HG03432 (cell line): ENCODE measurements at regions not wholly inside any gene's neighbourhood (a gene's known extent, or its start where the extent isn't known, plus 50 kb on each side); places are given as distances from the start of the nearest gene placed in this dataset.
"Not testable (repeated sequence)": the region's sequence is repeated elsewhere in the genome, so short reads cannot be mapped to it uniquely, and the experiment has no call there.

Source experiments
- ATAC-seq: cut with Tn5 transposase; IDR thresholded peaks from one replicate; pipeline ENCODE4 v1.9.1; 2021; ENCODE audit warnings: mild to moderate bottlenecking, moderate library complexity; ENCODE audit not compliant: unreplicated experiment

DNA sequence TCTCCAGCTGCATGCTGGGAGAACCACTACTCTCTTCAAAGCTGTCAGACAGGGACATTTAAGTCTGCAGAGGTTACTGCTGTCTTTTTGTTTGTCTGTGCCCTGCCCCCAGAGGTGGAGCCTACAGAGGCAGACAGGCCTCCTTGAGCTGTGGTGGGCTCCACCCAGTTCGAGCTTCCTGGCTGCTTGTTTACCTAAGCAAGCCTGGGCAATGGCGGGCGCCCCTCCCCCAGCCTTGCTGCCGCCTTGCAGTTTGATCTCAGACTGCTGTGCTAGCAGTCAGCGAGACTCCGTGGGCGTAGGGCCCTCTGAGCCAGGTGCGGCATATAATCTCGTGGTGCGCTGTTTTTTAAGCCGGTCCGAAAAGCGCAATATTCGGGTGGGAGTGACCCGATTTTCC lies 215.0 kb downstream of the STIM2 start:
- ATAC-seq = not testable (repeated sequence)

DNA sequence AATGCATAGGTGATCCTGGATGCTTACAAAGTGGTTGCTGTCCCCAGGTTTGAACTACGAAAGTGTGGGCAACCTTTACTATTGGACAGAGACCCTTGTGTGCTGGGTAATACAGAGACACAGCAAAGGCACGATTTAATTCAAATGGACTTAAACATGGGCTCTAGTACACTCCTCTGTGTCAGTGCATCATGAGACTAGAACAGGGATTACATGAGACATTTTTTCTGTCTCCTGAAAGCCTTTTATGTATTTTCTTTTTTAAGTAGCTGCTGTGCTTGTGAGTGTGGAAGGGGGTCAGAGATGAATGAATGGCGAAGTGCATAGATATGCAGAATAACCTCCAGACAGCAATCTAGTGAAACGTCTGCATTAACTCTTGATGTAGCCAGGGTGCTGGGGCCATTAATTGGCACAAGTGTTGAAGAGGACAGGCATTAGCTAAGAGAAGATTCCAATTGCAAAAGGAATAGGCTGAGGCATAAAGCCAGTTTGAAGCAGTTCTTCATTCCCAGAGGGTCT lies 218.4 kb downstream of the STIM2 start:
- ATAC-seq = no peak

DNA sequence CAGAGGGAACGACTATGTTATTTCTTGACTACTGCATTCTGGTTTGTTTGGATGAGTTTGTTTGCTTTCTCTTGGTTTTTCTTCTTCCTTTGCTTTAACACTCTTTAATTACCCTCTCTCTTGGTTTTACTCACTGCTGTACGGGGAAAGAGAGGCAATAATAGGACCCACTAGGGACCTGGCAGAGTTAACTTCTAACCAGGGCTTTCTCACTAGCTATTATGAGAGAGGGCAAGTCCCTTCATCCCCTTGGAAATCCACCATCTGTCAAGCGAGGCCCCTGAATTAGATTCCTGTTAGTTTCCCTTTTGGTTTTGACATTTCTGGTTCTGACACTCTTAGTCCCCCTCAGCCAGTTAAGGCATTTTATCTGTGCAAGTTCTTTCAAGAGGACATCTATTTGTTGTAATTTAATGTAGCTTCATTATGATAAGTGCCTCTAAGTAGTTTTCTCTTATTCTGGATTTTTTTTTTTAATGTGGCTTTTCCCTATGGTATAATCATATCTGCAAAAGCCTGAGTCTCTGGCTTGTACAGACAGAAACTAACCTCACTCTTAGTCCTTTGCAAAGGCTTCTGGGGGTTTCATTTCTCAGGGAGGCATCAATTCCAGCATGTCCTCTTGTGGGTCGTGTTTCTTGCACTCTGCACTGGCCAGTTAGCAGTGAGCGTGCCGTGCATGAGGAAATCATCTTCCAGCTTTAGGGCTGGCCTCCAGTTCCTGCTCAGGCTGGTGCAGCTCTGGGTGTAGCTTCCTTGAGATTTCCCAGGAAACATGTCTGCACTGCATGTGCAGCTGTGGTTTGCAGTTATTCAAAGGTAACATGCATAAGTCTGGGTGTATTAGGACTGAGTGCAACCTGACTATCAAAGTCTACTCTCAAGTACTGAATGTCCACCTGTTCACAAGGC lies 221.3 kb downstream of the STIM2 start:
- ATAC-seq = peak; percentile 84

DNA sequence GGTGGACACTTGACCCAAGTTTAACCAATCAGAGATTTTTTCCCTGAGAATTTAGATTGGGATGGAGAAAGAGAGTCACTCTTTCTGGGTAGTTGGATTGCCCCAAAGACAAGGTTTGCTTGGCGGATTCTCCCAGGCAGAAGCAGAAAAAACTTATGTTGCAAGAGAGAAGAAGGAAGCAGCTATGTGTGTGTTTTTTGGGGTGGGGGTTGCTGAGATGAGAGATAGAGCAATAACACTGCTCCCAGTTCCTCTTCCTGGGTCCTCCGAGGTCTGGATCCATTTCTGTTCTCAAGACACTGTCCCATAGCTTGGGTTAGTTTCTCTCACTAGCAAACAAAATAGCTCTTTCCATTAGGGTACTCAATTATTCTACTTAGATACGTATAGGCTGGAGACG lies 222.1 kb downstream of the STIM2 start:
- no peak for ATAC-seq

DNA sequence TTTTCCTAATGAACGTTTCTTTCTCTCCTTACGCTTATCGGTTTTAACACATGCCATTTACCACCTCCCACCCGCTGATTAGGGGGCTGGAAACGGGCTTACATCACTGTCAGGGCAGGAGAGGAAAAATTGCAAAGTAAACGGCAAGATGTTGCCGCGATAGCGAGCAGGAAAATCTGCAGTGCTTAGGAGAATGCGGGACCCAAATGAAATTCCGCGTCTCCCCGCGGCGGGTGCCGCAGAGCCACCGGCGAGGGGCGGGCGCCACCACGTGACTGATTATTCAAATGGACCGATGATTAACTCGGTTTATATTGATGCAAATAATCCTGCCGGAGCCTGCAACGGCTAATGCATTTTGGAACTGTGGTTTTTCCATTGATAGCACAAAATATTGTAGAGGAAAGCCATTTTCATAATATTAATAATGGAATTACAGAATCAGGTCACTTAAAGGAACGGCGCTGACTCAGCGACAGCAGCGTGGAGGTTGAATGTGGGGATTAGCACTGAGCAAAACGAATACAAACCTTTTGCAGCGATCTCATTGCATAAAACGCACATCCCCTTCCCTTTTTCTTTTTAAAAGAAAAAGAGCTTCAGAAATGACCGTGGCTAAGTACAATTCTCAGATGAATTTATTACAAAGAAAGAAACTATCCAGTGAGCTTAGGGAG lies 224.2 kb downstream of the STIM2 start:
- no peak for ATAC-seq

- no peak for ATAC-seq
These were observed 224.8 kb downstream of the STIM2 start for GRCh38 chr4:27085396-27085795.

- no peak for ATAC-seq
These were observed 226.8 kb downstream of the STIM2 start for GRCh38 chr4:27087306-27088045.

GRCh38 chr4:27088491-27088890 lies 227.8 kb downstream of the STIM2 start:
- ATAC-seq = peak; percentile 38

- no peak for ATAC-seq
These were observed 228.5 kb downstream of the STIM2 start for GRCh38 chr4:27089186-27089585.

DNA sequence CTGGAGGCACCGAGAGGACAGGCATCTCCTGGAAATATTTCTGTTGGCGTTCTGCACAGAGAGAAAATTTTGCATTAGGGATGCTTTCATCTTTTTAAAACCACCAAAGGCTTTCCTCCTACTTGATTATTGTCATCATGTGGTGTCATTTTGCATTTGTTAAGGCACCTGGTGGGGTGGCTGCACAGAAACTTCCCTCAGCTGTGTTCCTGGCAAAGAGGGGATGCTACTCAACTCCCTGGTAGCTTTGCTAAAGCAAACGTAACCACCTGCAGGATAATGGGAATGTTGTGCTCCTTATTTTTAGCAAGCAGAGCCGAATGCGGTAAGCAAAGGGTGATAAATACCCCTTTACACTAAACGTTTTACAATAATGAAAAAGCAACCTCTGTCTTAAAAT lies 229.8 kb downstream of the STIM2 start:
- no peak for ATAC-seq

- ATAC-seq = no peak
These were observed 233.6 kb downstream of the STIM2 start for GRCh38 chr4:27094224-27094623.

GRCh38 chr4:27094783-27095182 lies 234.1 kb downstream of the STIM2 start:
- ATAC-seq = no peak

- ATAC-seq = no peak
These were observed 235.6 kb downstream of the STIM2 start for GRCh38 chr4:27096142-27096824.

DNA sequence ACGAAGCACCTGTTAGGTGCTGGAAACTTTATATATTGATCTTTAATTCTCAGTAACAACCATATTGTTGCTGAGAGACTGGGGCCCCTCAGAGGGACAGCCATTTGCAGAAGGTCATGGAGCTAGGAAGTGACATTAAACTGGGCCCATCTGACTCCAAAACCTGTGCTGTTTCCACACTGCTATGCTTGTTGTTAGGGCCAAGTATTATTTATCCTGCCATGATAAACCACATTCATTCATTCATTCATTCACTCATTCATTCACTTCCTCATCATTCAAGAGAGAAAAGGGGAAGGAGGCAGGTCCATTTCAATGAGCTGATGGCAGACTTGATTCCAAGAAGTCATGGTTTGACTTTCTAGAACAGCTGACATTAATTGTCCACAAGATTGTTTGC lies 237.4 kb downstream of the STIM2 start:
- ATAC-seq = no peak

GRCh38 chr4:27100713-27101112 lies 240.1 kb downstream of the STIM2 start:
- ATAC-seq = no peak

DNA sequence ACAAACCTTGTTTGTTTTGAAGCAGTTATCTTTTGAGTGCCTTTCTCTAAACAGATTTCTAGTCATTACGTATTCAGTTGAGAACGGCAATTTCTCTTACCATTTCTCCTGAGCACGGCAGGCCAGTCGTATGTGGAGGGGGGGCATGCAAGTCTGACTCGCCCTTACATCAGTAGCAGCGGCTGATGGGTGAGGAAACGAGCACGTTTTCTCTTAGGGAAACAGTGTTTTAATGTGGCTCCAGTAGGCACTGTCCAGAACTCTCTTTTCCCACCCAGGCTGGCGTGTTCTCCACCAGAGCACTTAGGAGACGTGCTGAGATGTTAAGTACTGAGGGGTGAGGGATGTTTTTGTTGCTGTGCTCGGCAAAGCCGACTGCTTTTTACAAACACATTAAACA lies 240.5 kb downstream of the STIM2 start:
- ATAC-seq = no peak

DNA sequence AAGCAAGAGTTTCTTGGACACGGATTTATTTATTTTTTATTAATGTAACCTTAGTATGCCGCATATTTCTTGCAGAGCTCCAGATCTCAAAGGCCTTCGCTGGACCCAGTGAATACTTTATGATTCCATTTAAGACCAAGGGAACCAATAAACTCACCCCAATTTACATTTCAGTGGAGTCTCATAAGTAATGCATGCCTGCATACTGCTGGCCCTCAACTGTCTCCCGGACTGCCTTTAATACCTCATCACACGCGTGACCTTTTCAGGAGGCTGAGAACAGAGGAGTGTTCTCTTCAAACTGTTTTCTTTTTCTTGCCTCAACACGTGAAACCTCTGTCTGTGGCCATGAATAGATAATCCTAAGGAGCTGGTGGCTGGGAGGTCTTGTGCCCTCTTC lies 240.9 kb downstream of the STIM2 start:
- ATAC-seq = no peak

GRCh38 chr4:27111627-27112026 lies 251.0 kb downstream of the STIM2 start:
- ATAC-seq = no peak

- no peak for ATAC-seq
These were observed 251.9 kb downstream of the STIM2 start for GRCh38 chr4:27112587-27112986.

DNA sequence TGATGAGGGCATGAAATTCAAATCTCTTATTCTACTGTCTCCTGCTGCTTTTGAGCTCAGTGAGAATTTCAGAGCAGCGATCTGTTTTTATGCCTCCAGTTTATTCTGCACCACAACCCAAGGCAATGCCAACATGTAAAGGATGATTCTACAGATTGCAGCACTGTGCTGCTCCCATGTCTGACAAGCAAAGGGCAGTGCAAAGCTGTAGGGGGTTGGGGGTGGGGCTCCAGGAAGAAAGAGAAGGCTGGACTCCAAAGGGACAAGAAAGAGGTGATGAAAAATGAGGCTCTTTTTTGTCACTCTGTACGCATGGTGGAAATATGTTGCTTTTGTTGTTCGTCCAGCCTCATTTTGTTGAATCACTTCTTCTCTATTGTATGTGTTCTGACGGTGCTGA lies 254.6 kb downstream of the STIM2 start:
- no peak for ATAC-seq

DNA sequence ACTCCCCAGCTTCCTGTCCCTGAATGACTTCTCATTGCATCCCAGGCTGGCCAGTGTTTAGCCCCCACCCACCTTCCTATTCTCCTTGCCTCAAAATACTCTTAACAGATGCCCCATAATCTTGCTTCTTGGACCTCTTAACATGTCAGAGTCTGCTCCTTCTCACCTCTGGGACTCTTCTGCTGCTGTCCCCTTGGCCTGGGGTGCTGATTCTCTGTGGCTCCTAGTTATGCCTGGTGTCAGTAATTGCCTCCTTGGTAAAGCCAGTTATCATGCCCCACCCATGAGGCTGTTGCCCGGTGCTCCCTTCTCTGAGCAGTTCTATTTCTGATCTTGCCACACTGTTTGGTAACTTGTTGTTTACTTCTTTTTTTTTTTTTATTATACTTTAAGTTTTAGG lies 256.8 kb downstream of the STIM2 start:
- no peak for ATAC-seq
